GM21529 (cell line): ENCODE measurements at regions not wholly inside any gene's neighbourhood (a gene's known extent, or its start where the extent isn't known, plus 50 kb on each side); places are given as distances from the start of the nearest gene placed in this dataset.

Experiments used
- ATAC-seq: cut with Tn5 transposase; IDR thresholded peaks from one replicate; pipeline ENCODE4 v1.9.1; 2021; ENCODE audit not compliant: unreplicated experiment

DNA sequence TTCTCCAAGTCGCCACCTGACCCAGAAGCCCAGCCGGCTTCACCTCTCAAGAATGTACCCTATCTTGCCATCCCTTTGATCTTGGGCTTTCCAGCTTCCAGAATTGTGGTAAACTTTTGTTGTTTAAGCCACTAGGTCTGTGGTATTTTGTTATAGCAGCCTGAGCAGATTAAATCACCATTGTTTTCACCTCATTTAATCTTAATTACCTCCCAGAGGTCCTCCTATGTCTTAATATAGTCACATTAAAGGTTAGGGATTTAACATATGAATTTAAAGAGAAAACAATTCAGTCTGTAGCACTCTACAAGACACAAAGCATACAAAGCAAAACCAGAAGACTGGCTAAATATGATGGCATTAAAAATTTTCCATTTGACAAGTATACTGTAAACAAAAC is 123.4 kb upstream of the CADM2 start:
- no peak for ATAC-seq

DNA sequence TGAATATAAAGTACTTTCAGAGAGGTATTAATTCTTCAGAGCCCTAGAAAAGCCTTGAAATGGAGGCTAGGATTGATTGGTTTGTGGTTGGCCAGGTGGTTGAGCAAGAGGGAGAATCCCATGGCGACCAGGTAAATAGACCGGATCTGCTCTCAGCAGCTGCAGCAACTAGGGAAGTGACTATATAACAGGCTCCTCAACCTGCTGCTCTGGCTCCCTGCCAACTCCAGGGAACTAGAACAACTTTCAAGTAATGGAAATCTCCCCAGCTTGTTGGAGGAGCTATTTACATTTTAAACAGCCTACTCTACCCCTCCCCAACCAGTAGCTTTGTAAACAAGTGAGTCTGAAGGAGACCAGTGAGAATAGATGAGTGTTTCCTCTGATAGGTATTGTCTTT is 121.8 kb upstream of the CADM2 start:
- ATAC-seq: no peak

DNA sequence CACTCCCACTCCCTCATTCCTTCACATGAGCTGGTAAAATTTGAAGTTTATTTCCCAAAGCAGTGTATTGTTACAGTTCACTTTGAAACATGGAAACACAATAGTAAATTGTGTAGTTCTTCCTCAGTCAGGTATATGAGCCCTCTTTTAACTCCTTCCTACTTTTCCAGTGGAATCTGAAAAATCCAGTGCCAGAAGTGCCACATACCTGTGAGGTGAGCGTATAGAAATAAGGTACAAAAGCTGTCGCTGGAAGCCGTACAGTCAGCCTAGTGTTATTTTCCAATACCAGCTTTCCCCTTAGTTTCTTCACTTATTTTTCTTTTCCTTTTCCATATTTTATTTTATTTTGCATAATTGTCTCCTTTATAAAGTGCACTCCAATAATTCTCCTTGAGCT is 81.7 kb upstream of the CADM2 start:
- no peak for ATAC-seq

DNA sequence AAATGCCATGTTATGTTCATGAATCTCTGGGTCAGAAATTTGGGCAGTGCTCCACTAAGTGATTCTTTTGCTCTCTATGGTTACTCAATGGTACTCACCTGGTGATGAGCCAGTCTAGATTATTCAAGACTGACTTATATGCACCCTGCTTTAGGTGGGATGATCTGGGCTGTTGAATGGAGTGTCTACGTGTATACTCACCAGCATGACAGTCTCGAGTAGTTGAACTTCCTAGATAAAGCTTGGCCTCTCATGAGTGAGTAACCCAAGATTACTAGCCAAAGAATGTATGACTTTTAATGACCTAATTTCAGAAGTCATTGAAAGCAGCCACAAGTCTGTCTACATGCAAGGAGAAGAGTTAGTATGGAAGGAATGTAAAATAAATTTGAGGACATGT is 77.5 kb upstream of the CADM2 start:
- ATAC-seq: no peak

DNA sequence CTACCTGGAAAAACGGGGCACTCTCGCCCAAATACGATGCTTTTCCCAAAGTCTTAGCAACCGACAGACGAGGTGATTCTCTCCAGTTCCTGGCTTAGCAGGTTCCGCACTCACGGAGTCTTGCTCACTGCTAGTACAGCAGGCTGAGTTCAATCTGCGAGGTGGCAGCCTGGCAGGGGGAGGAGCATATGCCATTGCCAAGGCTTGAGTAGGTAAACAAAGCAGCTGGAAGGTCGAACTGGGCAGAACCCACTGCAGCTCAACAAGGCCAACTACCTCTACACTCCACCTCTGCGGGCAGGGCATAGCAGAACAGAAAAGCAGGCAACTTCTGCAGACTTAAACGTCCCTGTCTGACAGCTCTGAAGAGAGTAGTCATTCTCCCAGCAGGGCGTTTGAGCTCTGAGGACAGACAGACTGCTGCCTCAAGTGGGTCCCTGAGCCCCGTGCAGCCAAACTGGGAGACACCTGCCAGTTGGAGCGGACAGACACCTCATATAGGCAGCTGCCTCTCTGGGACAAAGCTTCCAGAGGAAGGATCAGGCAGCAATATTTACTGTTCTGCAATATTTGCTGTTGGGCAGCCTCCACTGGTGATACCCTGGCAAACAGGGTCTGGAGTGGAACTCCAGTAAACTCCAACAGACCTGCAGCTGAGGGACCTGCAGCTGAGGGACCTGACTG is 73.4 kb upstream of the CADM2 start:
- no peak for ATAC-seq

DNA sequence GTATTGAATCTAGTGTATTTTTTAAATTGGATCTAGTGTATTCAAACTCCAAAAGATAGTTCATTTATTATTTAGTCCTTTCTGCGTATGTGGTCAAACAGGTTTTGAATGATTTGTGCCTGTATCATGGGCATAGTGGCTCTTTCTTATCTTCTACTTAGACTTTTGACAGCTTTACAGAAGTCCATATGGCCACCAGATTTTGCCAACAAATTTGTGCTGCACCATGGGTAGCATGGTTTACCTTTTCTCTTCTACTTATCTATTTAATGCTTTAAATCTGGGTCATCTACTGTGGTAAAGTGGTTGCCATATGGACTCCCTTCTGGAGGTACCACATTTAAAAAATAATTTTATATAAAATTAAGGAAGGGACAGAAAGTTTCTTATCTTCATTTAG is 66.9 kb upstream of the CADM2 start:
- ATAC-seq: no peak

DNA sequence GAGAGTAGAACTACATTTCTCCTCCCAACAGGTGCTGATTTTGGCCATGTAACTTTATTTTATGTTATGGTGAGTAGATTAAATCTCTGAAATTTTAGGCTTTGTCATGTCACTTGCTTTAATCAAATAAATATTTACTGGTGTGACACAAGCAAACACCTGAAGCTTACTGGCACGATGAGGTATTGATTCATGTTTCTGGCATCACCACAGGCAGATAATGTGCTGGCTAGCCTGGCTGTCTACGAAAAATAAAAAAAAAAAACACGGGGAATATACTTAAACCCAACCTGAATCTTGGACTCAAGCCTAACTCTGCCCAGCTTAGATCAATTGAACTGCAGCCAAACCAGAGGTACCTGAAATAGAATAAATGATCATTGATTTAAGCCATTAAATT is 65.6 kb upstream of the CADM2 start:
- ATAC-seq: no peak

DNA sequence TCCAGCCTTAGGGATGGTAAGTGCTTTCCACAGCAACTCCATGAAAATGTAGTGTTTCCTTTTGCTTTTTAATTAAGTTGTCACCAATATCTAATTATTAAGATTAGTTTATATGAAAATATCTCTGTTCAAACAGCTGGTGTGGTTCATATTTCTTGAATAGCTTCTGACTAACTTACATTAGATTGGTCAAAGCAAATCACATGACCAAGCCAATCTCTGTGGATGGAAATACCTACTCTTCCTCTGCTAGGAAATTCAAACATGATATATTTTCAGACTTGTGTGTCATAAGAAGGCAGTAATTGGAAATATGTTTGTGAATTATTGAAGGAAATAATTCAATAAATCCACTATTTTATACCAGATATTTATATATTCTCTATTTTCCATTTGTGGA is 54.6 kb upstream of the CADM2 start:
- ATAC-seq: no peak

DNA sequence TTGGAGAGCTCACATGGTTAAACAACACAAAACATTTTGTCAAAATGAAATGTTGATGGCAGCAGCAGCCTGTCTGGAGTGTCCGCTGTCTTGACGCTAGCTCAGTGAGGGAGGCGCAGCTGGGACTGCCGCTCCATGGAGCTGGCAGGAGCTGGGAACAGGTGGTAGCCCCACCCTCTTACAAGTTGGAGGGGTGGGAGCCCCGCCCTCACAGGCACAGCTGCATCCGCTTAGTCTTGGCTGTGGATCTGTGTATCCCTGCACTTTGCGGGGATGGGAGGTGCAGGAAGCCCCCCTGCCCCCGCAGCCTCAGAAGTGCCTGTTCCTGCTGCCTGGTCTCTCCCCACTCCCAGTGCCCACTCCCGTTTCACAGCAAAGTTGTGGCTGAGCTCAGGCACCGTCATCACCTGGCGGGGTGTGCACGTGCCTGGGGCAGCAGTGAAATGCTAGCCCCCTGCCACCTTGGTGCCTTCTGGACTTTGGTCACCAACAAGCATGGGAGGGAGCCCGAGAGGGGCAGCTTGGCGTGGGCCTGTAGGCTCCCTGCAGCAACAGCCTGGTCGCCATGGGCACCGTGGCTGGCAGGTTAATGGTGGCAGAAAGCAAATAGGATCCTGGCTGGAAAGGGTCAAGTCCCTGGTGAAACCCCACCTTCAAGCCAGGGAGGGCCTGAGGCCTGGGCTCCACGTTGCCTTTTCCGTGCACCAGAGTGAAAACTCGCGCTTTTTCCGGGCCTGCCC is 53.8 kb upstream of the CADM2 start:
- no peak for ATAC-seq

DNA sequence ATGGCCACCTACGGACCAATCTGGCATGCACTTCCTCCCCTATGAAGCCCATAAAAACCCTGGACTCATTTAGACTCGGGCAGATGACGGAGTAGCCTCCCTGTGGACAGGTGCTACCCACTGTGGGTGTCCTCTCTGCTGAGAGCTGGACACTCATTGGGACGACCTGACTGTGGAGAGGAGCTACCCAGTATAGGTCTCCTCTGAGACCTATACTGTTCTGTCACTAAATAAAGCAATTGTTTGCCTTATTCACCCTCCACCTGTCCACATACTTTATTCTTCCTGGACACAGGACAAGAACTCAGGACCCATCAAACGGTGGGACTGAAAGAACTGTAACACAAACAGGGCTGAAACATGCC is 53.3 kb upstream of the CADM2 start:
- no peak for ATAC-seq

DNA sequence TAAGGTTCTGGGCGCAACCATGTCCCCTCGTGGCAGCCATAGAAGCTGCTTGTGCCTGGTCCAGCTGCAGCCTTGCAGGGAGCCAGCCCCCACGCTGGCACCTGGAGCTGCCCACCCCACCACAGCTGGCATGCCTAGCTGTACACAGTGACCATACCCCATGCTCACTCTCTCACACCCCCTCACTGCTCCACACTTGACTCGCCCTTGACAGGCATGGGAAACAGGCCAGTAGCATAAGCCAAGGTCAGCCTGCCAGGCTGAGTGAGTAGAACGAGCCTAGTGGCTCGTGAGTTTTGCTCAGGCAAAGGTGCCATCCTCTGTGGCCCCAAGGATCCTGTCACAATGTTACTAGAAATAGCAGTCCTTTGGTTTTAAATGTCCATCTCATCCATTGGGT is 52.7 kb upstream of the CADM2 start:
- no peak for ATAC-seq
